ENCODE measurements at regions not wholly inside any gene's neighbourhood (a gene's known extent, or its start where the extent isn't known, plus 50 kb on each side); places are given as distances from the start of the nearest gene placed in this dataset.

DNA sequence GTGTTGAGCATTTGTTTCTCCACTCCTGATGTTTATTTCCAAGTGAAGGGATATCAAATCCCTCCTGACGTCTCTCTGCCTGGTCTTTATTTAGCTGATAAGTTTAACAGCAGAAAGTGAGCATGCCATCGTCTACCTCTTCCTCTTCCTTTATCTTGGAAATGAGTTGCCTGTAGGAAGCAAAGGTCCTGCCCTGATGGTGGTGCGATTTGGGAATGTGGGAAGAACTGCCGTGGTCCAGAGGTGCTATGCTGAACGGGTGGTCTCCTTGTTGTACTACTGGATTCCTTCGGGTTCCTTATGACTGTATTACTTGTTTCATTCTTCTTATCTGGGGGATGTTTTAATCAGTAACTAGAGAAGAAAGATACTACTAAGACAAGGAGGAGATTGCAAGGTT, 217.5 kb downstream of the PMAIP1 start:
- H3K9me3 ChIP-seq: no peaks in the 10 kb centered on the region
- H3K27ac ChIP-seq: no peak overlapping the region
- H3K4me3 ChIP-seq: no peak overlapping the region
- intact Hi-C loops (cut with DNase I): no loop called here
- TF ChIP-seq, protein P1, sequence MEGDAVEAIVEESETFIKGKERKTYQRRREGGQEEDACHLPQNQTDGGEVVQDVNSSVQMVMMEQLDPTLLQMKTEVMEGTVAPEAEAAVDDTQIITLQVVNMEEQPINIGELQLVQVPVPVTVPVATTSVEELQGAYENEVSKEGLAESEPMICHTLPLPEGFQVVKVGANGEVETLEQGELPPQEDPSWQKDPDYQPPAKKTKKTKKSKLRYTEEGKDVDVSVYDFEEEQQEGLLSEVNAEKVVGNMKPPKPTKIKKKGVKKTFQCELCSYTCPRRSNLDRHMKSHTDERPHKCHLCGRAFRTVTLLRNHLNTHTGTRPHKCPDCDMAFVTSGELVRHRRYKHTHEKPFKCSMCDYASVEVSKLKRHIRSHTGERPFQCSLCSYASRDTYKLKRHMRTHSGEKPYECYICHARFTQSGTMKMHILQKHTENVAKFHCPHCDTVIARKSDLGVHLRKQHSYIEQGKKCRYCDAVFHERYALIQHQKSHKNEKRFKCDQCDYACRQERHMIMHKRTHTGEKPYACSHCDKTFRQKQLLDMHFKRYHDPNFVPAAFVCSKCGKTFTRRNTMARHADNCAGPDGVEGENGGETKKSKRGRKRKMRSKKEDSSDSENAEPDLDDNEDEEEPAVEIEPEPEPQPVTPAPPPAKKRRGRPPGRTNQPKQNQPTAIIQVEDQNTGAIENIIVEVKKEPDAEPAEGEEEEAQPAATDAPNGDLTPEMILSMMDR (IDR thresholded peaks at IDR 0.05): no peak
- H3K36me3 ChIP-seq: no peaks in the 10 kb centered on the region
- no peaks in the 10 kb centered on the region for H3K4me1 ChIP-seq
- no peaks in the 10 kb centered on the region for H3K27me3 ChIP-seq
- no peak for DNase-seq
- H3K9ac ChIP-seq (ENCODE audit: low read depth in 2 of 2, low read length in 2 of 2): no peak overlapping the region

DNA sequence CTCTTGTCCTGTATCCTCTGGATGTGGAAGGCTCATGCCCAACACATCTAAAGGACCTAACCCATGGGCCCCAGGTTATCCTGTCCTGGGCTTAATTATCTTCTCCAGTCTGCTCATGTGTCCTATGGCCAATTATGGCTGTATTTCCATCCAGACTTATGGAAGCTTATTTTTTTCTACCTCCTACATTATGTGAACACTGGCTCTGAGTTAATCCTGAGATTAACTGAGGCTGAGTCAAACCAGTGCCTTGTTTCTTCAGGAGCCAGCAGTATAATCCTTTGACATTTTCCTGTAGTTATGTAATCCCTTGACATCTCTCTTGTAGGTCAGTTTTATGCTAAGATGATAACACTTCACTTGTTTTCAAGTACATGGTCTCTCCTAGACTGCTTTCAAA, 213.6 kb downstream of the PMAIP1 start:
- Histone ChIP-seq H3K4me3 (no peak overlapping the region), H3K4me1 (no peaks in the 10 kb centered on the region), H3K27me3 (no peaks in the 10 kb centered on the region), H3K9me3 (no peaks in the 10 kb centered on the region), H3K36me3 (no peaks in the 10 kb centered on the region), H3K9ac (ENCODE audit: low read depth in 2 of 2, low read length in 2 of 2) (no peak overlapping the region), H3K27ac (no peak overlapping the region)
- DNase-seq: no peak
- TF ChIP-seq, protein P1 (IDR thresholded peaks at IDR 0.05): no peak
- intact Hi-C loops (cut with DNase I): no loop called here

DNA sequence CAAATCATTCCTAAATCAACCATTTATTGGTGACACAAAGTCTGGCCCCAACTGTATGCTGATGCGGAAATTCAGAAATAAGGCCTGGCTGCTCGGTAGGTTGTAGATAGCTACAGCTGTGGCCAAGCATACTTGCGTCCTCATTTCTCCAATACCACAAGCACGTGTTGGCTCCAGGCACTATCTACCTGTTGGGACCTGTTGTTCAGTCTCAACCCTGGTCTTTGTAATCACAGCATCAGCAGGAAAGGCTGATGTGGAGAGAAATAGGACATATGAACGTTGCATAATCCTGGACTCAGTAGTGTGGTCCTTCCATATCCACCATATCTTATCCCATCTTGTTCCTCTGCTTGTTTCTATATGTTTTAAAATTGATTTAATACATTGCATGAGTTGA, 212.6 kb downstream of the PMAIP1 start:
- no peaks in the 10 kb centered on the region for H3K4me1 ChIP-seq
- DNase-seq: no peak
- H3K4me3 ChIP-seq: no peak overlapping the region
- H3K9ac ChIP-seq (ENCODE audit: low read depth in 2 of 2, low read length in 2 of 2): no peak overlapping the region
- no peaks in the 10 kb centered on the region for H3K27me3 ChIP-seq
- no peaks in the 10 kb centered on the region for H3K36me3 ChIP-seq
- intact Hi-C loops (cut with DNase I): no loop called here
- H3K27ac ChIP-seq: no peak overlapping the region
- TF ChIP-seq, protein P1 (IDR thresholded peaks at IDR 0.05): no peak
- no peaks in the 10 kb centered on the region for H3K9me3 ChIP-seq

DNA sequence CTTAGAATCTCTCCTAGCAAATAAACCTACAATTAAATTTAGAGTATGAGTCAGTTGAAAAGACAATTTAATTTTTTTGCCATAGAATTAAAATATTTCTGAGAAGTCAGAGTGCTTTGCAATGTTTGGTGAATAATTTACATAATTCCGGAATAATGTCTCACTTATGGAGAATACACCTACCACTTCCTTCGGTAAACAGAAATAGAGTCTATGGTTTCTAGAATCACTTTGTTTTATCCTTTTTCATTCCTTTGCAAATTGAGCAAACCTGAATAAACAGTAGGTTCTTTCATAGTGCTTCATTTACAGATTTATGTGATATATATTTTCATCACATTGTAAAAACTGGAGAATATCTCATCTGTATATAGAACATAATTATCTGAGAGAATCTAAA, 211.7 kb downstream of the PMAIP1 start:
- no peaks in the 10 kb centered on the region for H3K27me3 ChIP-seq
- no peak overlapping the region for H3K27ac ChIP-seq
- H3K4me3 ChIP-seq: no peak overlapping the region
- H3K36me3 ChIP-seq: no peaks in the 10 kb centered on the region
- H3K9me3 ChIP-seq: no peaks in the 10 kb centered on the region
- no peak for DNase-seq
- H3K4me1 ChIP-seq: no peaks in the 10 kb centered on the region
- TF ChIP-seq, protein P1 (IDR thresholded peaks at IDR 0.05): no peak
- intact Hi-C loops (cut with DNase I): no loop called here
- H3K9ac ChIP-seq (ENCODE audit: low read depth in 2 of 2, low read length in 2 of 2): no peak overlapping the region

DNA sequence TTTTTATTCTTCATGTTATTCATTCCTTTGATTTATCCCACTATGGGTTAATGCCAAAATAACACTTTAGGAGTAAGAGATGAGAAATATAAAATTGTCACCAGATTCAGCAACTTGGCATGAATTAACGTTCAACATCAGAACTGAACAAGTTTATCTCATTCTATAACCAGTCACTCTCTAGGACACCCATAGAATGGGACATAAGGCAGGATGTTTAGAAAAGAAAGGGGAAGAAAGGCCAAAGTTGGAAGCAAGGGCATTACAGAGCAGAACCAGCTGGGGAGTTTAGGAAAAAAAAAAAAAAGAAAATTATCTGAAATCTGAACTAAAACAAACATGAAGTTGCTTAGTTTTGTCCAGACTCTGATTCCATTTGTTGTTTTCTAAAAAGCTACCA, 211.0 kb downstream of the PMAIP1 start:
- H3K4me3 ChIP-seq: no peak overlapping the region
- no peak overlapping the region for H3K27ac ChIP-seq
- no peak overlapping the region for H3K9ac ChIP-seq (ENCODE audit: low read depth in 2 of 2, low read length in 2 of 2)
- TF ChIP-seq, protein P1 (IDR thresholded peaks at IDR 0.05): no peak
- no peaks in the 10 kb centered on the region for H3K27me3 ChIP-seq
- H3K36me3 ChIP-seq: no peaks in the 10 kb centered on the region
- H3K9me3 ChIP-seq: no peaks in the 10 kb centered on the region
- no peaks in the 10 kb centered on the region for H3K4me1 ChIP-seq
- intact Hi-C loops (cut with DNase I): no loop called here
- no peak for DNase-seq

DNA sequence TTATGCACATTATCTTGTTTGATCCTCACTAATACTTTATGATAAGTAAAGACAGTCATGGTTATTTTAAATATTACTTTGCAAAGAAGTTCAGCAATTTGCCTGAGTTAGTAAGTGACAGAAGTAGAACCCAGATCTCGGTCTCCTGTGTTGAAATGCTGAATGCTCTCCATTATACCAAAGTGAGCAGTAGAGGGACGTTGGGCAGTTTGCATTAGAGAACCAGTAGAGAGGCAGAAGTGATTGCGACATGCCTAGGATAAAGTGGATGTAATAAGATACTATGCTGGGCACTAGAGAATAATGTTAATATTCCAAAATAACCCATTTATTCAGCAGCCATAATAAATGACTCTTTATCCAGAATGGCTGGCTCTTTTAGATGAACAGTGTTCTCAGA, 201.0 kb downstream of the PMAIP1 start:
- Histone ChIP-seq H3K27ac (no peak overlapping the region), H3K9me3 (no peaks in the 10 kb centered on the region), H3K9ac (ENCODE audit: low read depth in 2 of 2, low read length in 2 of 2) (no peak overlapping the region), H3K4me3 (no peak overlapping the region), H3K4me1 (no peaks in the 10 kb centered on the region), H3K36me3 (no peaks in the 10 kb centered on the region), H3K27me3 (no peaks in the 10 kb centered on the region)
- TF ChIP-seq, protein P1 (IDR thresholded peaks at IDR 0.05): no peak
- intact Hi-C loops (cut with DNase I): no loop called here
- DNase-seq: no peak
